NCI-H187 treated with DMSO at 0.1 percent for 48 hours (cell line): ENCODE measurements at regions not wholly inside any gene's neighbourhood (a gene's known extent, or its start where the extent isn't known, plus 50 kb on each side); places are given as distances from the start of the nearest gene placed in this dataset.
A peak's percentile ranks its signal among the peaks of the same experiment; 100 is the strongest.
"Not testable (repeated sequence)": the region's sequence is repeated elsewhere in the genome, so short reads cannot be mapped to it uniquely, and the experiment has no call there.

Experiments used
- DNase-seq: peaks from one replicate; lab custom pipeline; 2025; lab: John Stamatoyannopoulos, UW

GRCh38 chrX:13381514-13381913, 61.7 kb upstream of the ATXN3L start:
- DNase-seq, result no peak

GRCh38 chrX:13380211-13380610, 60.4 kb upstream of the ATXN3L start:
- DNase-seq, result no peak

DNA sequence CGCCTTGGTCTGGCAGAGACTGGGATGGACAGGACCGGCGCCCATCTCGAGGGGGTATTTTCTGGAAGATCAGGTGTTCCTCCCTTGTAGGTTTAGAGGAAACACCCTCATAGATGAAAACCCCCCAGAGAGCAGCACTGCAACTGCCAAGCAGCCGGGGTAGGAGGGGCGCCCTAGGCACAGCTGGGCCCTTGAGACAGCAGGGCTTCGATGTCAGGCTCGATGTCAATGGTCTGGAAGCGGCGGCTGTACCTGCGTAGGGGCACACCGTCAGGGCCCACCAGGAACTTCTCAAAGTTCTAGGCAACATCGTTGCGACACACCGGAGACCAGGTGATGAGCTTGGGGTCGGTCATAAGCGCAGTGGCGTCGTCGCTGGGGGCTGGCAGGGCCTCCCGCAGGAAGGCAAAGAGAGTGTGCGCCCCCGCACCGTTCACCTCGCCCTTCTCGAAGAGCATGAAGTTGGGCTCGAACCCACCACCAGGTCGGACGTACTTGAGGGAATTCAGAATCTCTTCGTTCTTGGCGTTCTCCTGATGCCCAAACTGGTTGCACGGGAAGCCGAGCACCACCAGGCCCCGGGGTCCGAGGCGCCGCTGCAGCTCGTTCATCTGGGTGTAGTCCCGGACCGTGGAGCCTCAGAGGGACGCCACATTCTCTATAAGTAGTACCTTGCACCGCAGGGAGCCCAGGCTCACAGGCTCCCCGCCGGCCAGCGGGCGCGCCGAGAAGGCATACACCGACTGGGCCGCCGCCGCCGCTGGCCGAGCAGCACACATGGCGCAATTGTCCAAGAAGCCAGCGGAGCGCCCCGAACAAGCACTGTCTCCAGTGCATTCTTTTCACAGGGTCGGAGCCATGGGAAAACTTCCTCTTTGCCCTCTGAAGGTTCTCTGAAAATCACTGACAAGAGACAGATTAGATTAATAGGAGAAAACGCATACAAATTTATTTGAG, 59.0 kb upstream of the ATXN3L start:
- DNase-seq, result not testable (repeated sequence)

GRCh38 chrX:13377550-13377934, 57.7 kb upstream of the ATXN3L start:
- DNase-seq, result no peak

DNA sequence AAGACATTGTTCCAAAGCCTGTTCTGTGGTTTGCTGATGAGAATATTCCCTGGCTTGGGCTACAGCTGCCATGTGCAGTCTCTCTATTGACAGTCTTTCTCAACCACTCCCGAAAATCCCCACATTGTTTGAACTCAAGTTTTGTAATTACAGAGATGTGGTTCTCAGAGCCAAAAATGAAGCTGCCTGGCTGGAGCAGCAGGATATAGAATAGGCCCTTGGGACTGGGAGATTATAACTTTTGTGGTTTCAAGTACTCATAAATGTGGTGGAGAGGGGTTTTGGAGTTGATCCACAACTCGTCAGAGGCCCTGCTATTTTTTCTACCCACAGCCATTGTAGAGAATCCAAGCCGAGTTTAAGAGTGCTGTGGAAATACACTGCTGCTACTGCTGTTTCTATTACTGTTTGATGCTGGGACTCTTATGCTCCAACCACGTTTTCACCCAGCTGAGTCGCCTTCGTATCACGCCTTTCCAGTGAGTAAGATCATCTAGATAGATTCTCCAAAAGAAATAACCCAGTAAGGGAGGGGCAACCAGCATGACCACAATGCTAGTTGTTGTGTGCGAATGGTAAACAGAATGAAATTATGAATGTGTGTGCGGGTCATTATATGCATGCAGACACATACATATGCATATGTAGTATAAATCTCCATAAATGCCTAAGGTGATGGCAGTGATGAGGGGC, 57.1 kb upstream of the ATXN3L start:
- peak; percentile 53 for DNase-seq

- not testable (repeated sequence) for DNase-seq
Observed at GRCh38 chrX:13375596-13375995, 55.7 kb upstream of the ATXN3L start.

- DNase-seq, result no peak
Observed at GRCh38 chrX:13374364-13374763, 54.5 kb upstream of the ATXN3L start.

DNA sequence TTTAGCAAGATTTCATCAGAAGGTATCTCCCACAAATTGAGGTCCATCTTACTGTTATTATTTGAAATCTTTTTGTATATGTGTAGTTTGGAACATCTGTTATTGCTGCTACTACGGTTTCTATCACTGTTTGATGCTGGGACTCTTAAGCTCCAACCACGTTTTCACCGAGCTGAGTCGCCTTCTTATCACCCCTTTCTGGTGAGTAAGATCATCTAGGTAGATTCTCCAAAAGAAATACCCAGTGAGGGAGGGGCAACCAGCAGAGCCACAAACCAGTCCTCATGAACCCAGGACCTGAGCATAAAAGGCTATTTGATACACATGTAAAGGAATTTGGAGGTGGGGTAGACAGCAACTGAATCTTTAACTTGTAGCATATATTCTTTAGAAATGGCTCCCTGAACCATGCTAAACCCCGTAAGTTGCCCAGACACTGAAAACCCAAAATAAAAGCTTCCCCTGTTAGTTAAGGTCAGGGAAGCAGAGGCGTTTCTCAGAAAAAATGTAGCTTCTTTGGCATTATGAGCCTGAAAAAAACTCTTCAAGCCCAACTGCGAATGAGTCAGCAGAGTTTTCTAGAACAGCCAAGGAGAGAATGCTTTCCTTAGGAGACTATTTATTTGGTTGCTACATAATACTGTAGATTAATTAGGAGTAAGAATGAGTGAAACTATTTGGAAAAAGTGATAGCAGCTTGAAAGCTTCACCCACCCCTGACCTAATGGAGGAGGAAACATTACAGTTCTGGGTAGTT, 53.8 kb upstream of the ATXN3L start:
- no peak for DNase-seq

- no peak for DNase-seq
Observed at GRCh38 chrX:13373027-13373426, 53.2 kb upstream of the ATXN3L start.

GRCh38 chrX:13372203-13372980, 52.5 kb upstream of the ATXN3L start:
- no peak for DNase-seq

DNA sequence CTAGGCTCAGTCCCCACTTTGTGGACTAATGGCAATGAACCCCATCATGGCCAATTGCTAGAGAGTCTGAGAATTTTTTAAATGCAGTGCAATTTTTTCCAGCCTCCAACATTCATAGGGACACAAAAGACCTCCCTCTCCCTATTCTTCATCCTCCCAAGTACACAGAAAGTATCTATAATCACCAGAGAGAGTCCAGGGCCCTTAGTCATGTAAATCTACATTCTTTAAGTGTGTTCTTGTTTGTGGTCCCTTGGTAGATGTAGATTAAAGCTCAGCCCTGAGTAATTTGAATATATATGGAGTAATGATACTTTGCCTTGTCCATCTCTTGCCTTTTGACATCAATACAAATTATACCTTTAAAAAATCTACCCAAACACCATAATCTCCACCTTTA, 51.3 kb upstream of the ATXN3L start:
- no peak for DNase-seq

GRCh38 chrX:13370713-13371112, 50.9 kb upstream of the ATXN3L start:
- DNase-seq, result no peak
